ENCODE measurements at regions not wholly inside any gene's neighbourhood (a gene's known extent, or its start where the extent isn't known, plus 50 kb on each side); places are given as distances from the start of the nearest gene placed in this dataset.

DNA sequence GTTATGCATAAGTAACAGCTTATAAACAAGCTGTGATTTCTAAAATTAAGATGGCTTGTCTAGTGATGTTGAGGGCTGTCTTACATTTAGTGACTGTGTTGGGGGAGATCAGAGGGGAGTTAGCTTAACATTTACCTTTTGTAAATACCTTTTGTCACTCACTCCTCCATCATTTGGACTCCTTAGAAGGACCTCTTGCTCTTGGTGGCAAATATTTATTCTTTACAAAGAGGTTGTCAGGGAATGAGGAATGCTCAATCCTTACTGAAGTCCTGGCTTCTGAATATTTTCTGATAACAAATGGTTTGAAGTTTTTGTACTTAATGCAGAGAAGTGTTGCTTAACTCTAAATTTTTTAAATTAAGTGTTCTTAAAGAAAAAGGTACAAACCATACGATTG lies 438.8 kb upstream of the FAM98A start:
- DNase-seq (ENCODE audit: low read depth): no peak
- TF ChIP-seq, protein P1, sequence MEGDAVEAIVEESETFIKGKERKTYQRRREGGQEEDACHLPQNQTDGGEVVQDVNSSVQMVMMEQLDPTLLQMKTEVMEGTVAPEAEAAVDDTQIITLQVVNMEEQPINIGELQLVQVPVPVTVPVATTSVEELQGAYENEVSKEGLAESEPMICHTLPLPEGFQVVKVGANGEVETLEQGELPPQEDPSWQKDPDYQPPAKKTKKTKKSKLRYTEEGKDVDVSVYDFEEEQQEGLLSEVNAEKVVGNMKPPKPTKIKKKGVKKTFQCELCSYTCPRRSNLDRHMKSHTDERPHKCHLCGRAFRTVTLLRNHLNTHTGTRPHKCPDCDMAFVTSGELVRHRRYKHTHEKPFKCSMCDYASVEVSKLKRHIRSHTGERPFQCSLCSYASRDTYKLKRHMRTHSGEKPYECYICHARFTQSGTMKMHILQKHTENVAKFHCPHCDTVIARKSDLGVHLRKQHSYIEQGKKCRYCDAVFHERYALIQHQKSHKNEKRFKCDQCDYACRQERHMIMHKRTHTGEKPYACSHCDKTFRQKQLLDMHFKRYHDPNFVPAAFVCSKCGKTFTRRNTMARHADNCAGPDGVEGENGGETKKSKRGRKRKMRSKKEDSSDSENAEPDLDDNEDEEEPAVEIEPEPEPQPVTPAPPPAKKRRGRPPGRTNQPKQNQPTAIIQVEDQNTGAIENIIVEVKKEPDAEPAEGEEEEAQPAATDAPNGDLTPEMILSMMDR (conservative IDR thresholded peaks at IDR 0.05; ENCODE audit: low read depth, low read length): no peak
- H3K4me3 ChIP-seq (ENCODE audit: low read depth, low read length): no peak overlapping the region

DNA sequence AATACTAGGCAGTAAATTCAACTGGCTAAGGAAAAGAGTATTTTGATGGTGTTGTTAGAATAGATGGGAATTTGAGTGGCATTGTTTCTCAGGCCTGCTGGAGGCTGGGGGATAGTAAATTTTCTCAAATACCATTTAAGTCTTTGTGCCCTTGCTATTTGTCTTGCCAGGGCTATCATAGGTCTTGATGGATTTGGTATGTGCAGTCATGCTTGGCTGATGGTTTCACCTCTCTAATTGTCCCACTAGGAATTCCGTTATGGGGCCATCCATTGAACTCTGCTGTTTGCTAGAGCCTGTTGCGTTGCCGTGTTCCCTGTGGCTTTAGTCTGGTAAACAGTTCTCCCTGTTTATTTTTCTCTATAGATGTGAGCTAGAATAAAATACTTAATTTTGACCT lies 438.1 kb upstream of the FAM98A start:
- H3K4me3 ChIP-seq (ENCODE audit: low read depth, low read length): no peak overlapping the region
- DNase-seq (ENCODE audit: low read depth): no peak
- TF ChIP-seq, protein P1 (conservative IDR thresholded peaks at IDR 0.05; ENCODE audit: low read depth, low read length): no peak

DNA sequence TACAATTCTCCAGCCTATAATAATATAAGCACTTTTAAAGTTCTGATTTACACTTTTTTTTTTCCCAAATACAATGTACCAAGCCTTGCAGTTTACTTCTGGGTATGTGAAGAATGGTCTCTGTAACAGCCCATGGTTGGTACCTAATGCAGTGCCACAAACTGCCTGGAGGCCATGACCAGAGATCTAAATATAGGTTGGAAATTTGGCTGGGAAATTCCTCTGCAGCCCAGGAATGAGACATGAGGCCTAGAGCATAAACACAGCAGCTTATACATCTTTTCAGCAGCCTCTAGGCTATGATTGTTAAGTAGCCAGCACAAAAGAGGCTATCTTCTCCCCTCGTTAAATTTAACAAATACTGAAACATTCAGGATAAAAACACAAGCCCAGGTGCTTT lies 432.0 kb upstream of the FAM98A start:
- TF ChIP-seq, protein P1 (conservative IDR thresholded peaks at IDR 0.05; ENCODE audit: low read depth, low read length): no peak
- H3K4me3 ChIP-seq (ENCODE audit: low read depth, low read length): no peak overlapping the region
- no peak for DNase-seq (ENCODE audit: low read depth)

DNA sequence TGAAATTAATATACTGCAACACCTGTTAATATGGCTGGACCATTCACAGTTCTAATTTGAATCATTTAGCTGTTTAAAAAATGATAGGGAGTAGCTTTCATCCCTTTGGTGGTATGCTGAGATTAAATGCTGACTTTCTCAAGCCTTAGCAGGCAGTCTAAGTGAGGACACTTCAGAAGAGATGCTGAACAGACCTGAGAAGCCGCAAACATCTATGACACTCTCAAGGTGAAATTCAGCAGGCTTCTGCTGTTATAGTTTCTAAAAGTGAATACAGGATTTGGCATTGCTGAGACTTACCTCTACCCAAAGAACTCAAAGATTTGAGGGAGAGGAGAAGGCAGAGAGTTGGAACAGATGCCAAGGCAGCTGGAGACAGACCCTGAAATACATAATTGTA lies 431.2 kb upstream of the FAM98A start:
- no peak for DNase-seq (ENCODE audit: low read depth)
- TF ChIP-seq, protein P1 (conservative IDR thresholded peaks at IDR 0.05; ENCODE audit: low read depth, low read length): no peak
- H3K4me3 ChIP-seq (ENCODE audit: low read depth, low read length): no peak overlapping the region

DNA sequence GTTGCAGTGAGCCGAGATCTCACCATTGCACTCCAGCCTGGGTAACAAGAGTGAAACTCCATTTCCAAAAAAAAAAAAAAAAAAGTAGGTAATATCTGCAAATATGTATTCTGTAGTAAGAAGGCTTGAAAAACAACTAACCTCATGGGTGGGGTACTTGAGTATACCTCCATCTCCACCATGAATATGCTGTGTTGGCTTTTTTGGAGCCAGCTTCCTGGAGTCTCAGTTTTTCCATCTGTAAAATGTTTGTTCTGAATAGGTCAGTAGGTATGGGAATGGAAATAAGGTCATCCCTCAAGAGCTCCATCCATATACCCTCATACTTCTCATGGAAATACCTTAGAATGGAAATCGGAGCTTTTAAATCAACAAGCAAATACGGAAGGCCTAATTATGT lies 430.0 kb upstream of the FAM98A start:
- no peak overlapping the region for H3K4me3 ChIP-seq (ENCODE audit: low read depth, low read length)
- DNase-seq (ENCODE audit: low read depth): no peak
- TF ChIP-seq, protein P1 (conservative IDR thresholded peaks at IDR 0.05; ENCODE audit: low read depth, low read length): no peak

DNA sequence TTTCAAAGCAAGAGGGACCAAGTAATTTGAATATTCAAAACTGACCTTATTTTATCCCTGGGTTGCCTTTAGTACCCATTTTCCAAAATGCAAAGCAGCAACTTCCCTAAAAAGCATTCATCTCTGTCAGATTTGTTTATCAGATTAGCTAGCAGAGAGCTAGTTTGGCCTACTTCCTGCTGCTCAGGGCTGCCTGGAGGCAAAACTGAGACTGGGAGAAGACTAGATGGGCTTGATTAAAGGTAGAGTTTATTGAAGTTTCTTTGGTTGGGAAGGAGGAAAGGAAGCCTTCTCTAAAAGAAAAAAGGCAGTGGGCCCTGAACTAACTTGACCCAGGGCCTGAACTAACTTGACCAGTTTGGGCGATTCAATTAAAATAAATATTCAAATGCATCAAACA lies 426.1 kb upstream of the FAM98A start:
- TF ChIP-seq, protein P1 (conservative IDR thresholded peaks at IDR 0.05; ENCODE audit: low read depth, low read length): no peak
- no peak overlapping the region for H3K4me3 ChIP-seq (ENCODE audit: low read depth, low read length)
- DNase-seq (ENCODE audit: low read depth): no peak

DNA sequence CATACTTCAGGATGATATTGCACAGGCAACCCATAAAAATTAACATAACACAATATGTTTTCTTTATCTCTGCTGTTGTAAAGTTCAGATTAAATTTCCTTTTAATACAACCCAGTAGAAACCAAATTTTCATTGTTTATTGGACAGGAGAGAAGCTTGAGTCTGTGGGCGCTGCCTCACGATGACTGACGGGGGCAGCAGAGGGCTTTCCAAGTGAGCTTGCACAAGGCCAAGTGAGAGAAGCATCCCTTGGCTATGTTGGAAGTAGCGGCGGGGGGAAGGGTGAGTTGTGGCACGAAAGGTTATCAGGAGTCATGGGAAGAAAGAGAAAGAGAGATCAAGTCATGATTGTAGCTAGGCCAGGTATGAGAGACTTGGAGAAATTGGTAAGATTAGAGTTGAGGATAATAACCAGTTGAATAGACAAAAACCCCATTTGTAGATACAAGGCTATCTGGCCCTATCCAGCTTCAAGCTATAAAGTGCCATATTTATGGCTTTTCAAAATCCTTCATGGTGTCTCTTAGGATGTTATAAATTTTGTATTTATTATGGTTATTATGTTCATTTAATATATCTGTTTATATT lies 413.7 kb upstream of the FAM98A start:
- peak; percentile 43 for DNase-seq (ENCODE audit: low read depth)
- TF ChIP-seq, protein P1 (conservative IDR thresholded peaks at IDR 0.05; ENCODE audit: low read depth, low read length): peak; percentile 57
- no peak overlapping the region for H3K4me3 ChIP-seq (ENCODE audit: low read depth, low read length)
